Loucy (cell line): ENCODE measurements at regions not wholly inside any gene's neighbourhood (a gene's known extent, or its start where the extent isn't known, plus 50 kb on each side); places are given as distances from the start of the nearest gene placed in this dataset.

ENCODE experiments used
- H2AFZ ChIP-seq: fragments of 200-600 bp; sonication (generic); 2 replicates; pipeline ENCODE4 v1.6.0; 2016; ENCODE audit warnings: antibody characterized with exemption, mild to moderate bottlenecking, low read length, moderate library complexity
- H3F3A ChIP-seq: fragments of 200-600 bp; 2 replicates; pipeline ENCODE4 v1.6.0; 2016; ENCODE audit warnings: antibody characterized with exemption, low read depth, mild to moderate bottlenecking
- H3K27me3 ChIP-seq: fragments of 200-600 bp; sonication (generic); 2 replicates; pipeline ENCODE4 v1.6.1; 2014; ENCODE audit warnings: low read length, mild to moderate bottlenecking; ENCODE audit not compliant: insufficient read depth, poor library complexity, severe bottlenecking
- H3K36me3 ChIP-seq: fragments of 200-600 bp; sonication (generic); 2 replicates; pipeline ENCODE4 v1.6.1; 2016; ENCODE audit warnings: low read length; ENCODE audit not compliant: insufficient read depth
- H3K4me1 ChIP-seq: fragments of 200-600 bp; sonication (generic); 2 replicates; pipeline ENCODE4 v1.5.1; 2014; ENCODE audit warnings: low read length, mild to moderate bottlenecking; ENCODE audit not compliant: insufficient read depth, poor library complexity, severe bottlenecking
- H3K4me2 ChIP-seq: fragments of 200-600 bp; sonication (generic); 2 replicates; pipeline ENCODE4 v1.6.0; 2014; ENCODE audit warnings: antibody characterized with exemption, low read length, low read depth, mild to moderate bottlenecking; ENCODE audit not compliant: poor library complexity, severe bottlenecking
- H3K4me3 ChIP-seq: fragments of 200-600 bp; sonication (generic); 2 replicates; pipeline ENCODE4 v1.5.1; 2014; ENCODE audit warnings: low read length, mild to moderate bottlenecking, mixed read lengths; ENCODE audit not compliant: poor library complexity, severe bottlenecking
- H3K79me2 ChIP-seq: fragments of 200-600 bp; sonication (generic); 2 replicates; pipeline ENCODE4 v1.6.1; 2014; ENCODE audit warnings: low read length; ENCODE audit not compliant: insufficient read depth
- H3K9ac ChIP-seq: fragments of 200-600 bp; sonication (generic); 2 replicates; pipeline ENCODE4 v1.6.0; 2014; ENCODE audit warnings: mild to moderate bottlenecking, low read depth, low read length, moderate library complexity; ENCODE audit not compliant: poor library complexity, severe bottlenecking
- H3K9me2 ChIP-seq: fragments of 200-600 bp; sonication (generic); replicated peaks from 2 replicates; pipeline ENCODE4 v1.6.1; 2016; ENCODE audit warnings: low read depth, low read length, mixed read lengths
- H3K9me3 ChIP-seq: fragments of 200-600 bp; sonication (generic); 2 replicates; pipeline ENCODE4 v1.6.1; 2014; ENCODE audit warnings: mild to moderate bottlenecking, antibody characterized with exemption, low read length, low read depth; ENCODE audit not compliant: insufficient read depth
- H4K20me1 ChIP-seq: fragments of 200-600 bp; sonication (generic); 2 replicates; pipeline ENCODE4 v1.6.0; 2014; ENCODE audit warnings: antibody characterized with exemption, low read length, mild to moderate bottlenecking; ENCODE audit not compliant: insufficient read depth, poor library complexity, severe bottlenecking
- EZH2phosphoT487 ChIP-seq: fragments of 200-600 bp; IDR thresholded peaks from 2 replicates; pipeline ENCODE4 v1.6.1; 2018; ENCODE audit warnings: antibody characterized with exemption, mild to moderate bottlenecking, moderate library complexity, borderline replicate concordance
- TF ChIP-seq, protein P1 (sequence below): fragments of 200-600 bp; sonication (generic); conservative IDR thresholded peaks from 2 replicates; pipeline ENCODE4 v1.5.1; 2014; ENCODE audit warnings: mild to moderate bottlenecking, antibody characterized with exemption, low read length

GRCh38 chr2:157176602-157177001, 80.9 kb upstream of the GALNT5 start:
- no peaks in the 10 kb centered on the region for H3K27me3 ChIP-seq
- no peak overlapping the region for H3K4me2 ChIP-seq
- TF ChIP-seq, protein P1, sequence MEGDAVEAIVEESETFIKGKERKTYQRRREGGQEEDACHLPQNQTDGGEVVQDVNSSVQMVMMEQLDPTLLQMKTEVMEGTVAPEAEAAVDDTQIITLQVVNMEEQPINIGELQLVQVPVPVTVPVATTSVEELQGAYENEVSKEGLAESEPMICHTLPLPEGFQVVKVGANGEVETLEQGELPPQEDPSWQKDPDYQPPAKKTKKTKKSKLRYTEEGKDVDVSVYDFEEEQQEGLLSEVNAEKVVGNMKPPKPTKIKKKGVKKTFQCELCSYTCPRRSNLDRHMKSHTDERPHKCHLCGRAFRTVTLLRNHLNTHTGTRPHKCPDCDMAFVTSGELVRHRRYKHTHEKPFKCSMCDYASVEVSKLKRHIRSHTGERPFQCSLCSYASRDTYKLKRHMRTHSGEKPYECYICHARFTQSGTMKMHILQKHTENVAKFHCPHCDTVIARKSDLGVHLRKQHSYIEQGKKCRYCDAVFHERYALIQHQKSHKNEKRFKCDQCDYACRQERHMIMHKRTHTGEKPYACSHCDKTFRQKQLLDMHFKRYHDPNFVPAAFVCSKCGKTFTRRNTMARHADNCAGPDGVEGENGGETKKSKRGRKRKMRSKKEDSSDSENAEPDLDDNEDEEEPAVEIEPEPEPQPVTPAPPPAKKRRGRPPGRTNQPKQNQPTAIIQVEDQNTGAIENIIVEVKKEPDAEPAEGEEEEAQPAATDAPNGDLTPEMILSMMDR, result no peak
- no peak for TF ChIP-seq EZH2phosphoT487
- no peaks in the 10 kb centered on the region for H3K36me3 ChIP-seq
- H2AFZ ChIP-seq, result no peak overlapping the region
- H3K9me3 ChIP-seq, result no peaks in the 10 kb centered on the region
- H3K9ac ChIP-seq, result no peak overlapping the region
- no peaks in the 10 kb centered on the region for H3K9me2 ChIP-seq
- no peaks in the 10 kb centered on the region for H3K79me2 ChIP-seq
- H3K4me1 ChIP-seq, result no peaks in the 10 kb centered on the region
- no peaks in the 10 kb centered on the region for H4K20me1 ChIP-seq
- H3K4me3 ChIP-seq, result no peak overlapping the region
- no peaks in the 10 kb centered on the region for H3F3A ChIP-seq

GRCh38 chr2:157178874-157179273, 78.6 kb upstream of the GALNT5 start:
- Histone ChIP-seq H3F3A (no peaks in the 10 kb centered on the region), H3K79me2 (no peaks in the 10 kb centered on the region), H3K9me3 (no peaks in the 10 kb centered on the region), H3K4me2 (no peak overlapping the region), H4K20me1 (no peaks in the 10 kb centered on the region), H3K9me2 (no peaks in the 10 kb centered on the region), H3K4me1 (no peaks in the 10 kb centered on the region), H3K27me3 (no peaks in the 10 kb centered on the region), H2AFZ (no peak overlapping the region), H3K36me3 (no peaks in the 10 kb centered on the region), H3K4me3 (no peak overlapping the region), H3K9ac (no peak overlapping the region)
- TF ChIP-seq, protein P1, result peak; percentile 53
- no peak for TF ChIP-seq EZH2phosphoT487

GRCh38 chr2:157179324-157180105, 78.0 kb upstream of the GALNT5 start:
- no peak for TF ChIP-seq EZH2phosphoT487
- TF ChIP-seq, protein P1, result no peak
- H3K4me2 ChIP-seq, result no peak overlapping the region
- no peaks in the 10 kb centered on the region for H3K36me3 ChIP-seq
- H3K4me3 ChIP-seq, result no peak overlapping the region
- no peaks in the 10 kb centered on the region for H3K9me2 ChIP-seq
- no peaks in the 10 kb centered on the region for H4K20me1 ChIP-seq
- H3K27me3 ChIP-seq, result no peaks in the 10 kb centered on the region
- H2AFZ ChIP-seq, result no peak overlapping the region
- no peaks in the 10 kb centered on the region for H3K79me2 ChIP-seq
- H3K9me3 ChIP-seq, result no peaks in the 10 kb centered on the region
- no peak overlapping the region for H3K9ac ChIP-seq
- H3K4me1 ChIP-seq, result no peaks in the 10 kb centered on the region
- no peaks in the 10 kb centered on the region for H3F3A ChIP-seq
